Gastroesophageal sphincter (tissue), 3 donors: ENCODE measurements at regions not wholly inside any gene's neighbourhood (a gene's known extent, or its start where the extent isn't known, plus 50 kb on each side); places are given as distances from the start of the nearest gene placed in this dataset.

Source experiments
- CTCF ChIP-seq, 4 experiments: fragments of 200-600 bp in 2 of 4; fragments of 450-650 bp in 2 of 4; sonication (generic) in 1 of 4; IDR thresholded peaks; one replicate each; pipeline ENCODE4 v1.5.1; 2017 to 2019; ENCODE audit warnings: antibody characterized with exemption in 4 of 4, mild to moderate bottlenecking in 2 of 4, moderate library complexity in 2 of 4
- POLR2A ChIP-seq, 2 donors: fragments of 450-650 bp; IDR thresholded peaks; one replicate each; pipeline ENCODE4 v1.6.1; 2017; ENCODE audit warnings: antibody characterized with exemption in 2 of 2, mild to moderate bottlenecking in 2 of 2, moderate library complexity in 1 of 2

GRCh38 chr13:55553701-55554100 lies 1587.0 kb upstream of the PRR20A start:
- TF ChIP-seq POLR2A (IDR thresholded peaks at IDR 0.05) (no peak), CTCF (IDR thresholded peaks at IDR 0.05) (no peak)
